ENCODE measurements at regions not wholly inside any gene's neighbourhood (a gene's known extent, or its start where the extent isn't known, plus 50 kb on each side); places are given as distances from the start of the nearest gene placed in this dataset.

DNA sequence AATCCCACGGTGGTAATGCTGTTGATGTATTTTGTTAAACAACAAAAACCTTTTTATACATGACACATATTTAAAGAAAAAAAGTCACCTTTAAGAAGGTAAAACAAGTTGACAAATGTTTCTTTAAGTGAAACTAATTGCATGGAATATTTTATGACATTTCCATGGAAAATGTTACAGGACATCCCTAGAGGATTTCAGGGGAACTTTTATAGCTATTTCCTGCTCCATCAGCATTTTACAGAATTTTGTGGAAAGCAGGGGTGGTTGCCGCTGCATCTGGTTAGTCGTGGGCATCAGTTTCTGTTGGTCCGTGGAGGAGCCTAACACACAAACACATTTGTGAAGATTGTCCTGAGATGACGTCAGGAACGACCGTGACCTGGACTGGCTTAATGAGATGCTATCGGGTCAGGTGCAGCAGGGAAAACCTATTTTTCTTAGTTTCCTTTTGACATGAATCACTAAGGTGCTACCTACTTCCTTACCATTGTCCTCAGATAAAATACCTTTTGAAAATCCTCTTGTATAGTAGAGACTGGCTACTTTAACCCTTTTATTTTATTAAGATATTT lies 305.1 kb downstream of the MAP2K6 start:
- no peak for TF ChIP-seq POLR2A (IDR thresholded peaks at IDR 0.05)
- no peak for TF ChIP-seq POLR2AphosphoS5 (IDR thresholded peaks at IDR 0.05)
- TF ChIP-seq, protein P1, sequence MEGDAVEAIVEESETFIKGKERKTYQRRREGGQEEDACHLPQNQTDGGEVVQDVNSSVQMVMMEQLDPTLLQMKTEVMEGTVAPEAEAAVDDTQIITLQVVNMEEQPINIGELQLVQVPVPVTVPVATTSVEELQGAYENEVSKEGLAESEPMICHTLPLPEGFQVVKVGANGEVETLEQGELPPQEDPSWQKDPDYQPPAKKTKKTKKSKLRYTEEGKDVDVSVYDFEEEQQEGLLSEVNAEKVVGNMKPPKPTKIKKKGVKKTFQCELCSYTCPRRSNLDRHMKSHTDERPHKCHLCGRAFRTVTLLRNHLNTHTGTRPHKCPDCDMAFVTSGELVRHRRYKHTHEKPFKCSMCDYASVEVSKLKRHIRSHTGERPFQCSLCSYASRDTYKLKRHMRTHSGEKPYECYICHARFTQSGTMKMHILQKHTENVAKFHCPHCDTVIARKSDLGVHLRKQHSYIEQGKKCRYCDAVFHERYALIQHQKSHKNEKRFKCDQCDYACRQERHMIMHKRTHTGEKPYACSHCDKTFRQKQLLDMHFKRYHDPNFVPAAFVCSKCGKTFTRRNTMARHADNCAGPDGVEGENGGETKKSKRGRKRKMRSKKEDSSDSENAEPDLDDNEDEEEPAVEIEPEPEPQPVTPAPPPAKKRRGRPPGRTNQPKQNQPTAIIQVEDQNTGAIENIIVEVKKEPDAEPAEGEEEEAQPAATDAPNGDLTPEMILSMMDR (IDR thresholded peaks at IDR 0.05), result no peak
- no peak for TF ChIP-seq EP300 (IDR thresholded peaks at IDR 0.05)

Measured in upper lobe of left lung (tissue), 4 donors.